HEK293T (cell line): ENCODE measurements at regions not wholly inside any gene's neighbourhood (a gene's known extent, or its start where the extent isn't known, plus 50 kb on each side); places are given as distances from the start of the nearest gene placed in this dataset.

Source experiments
- BHLHE40 ChIP-seq: fragments of 450-650 bp; IDR thresholded peaks from 2 replicates; pipeline ENCODE4 v1.6.1; 2016; ENCODE audit warnings: mild to moderate bottlenecking, moderate library complexity, borderline replicate concordance
- CTBP1 ChIP-seq: fragments of 450-650 bp; IDR thresholded peaks from 2 replicates; pipeline ENCODE4 v1.6.1; 2016; ENCODE audit warnings: borderline replicate concordance
- FOXA1 ChIP-seq: fragments of 450-650 bp; IDR thresholded peaks from 2 replicates; pipeline ENCODE4 v1.6.1; 2016; ENCODE audit warnings: mild to moderate bottlenecking
- FOXM1 ChIP-seq: fragments of 450-650 bp; IDR thresholded peaks from 2 replicates; pipeline ENCODE4 v1.6.1; 2017; ENCODE audit warnings: mild to moderate bottlenecking, borderline replicate concordance
- LEF1 ChIP-seq: fragments of 450-650 bp; IDR thresholded peaks from 2 replicates; pipeline ENCODE4 v1.6.1; 2017; ENCODE audit warnings: mild to moderate bottlenecking, borderline replicate concordance
- NFRKB ChIP-seq: fragments of 450-650 bp; IDR thresholded peaks from 2 replicates; pipeline ENCODE4 v1.6.1; 2016; ENCODE audit warnings: mild to moderate bottlenecking, moderate library complexity
- SP1 ChIP-seq: fragments of 450-650 bp; IDR thresholded peaks from 2 replicates; pipeline ENCODE4 v1.6.1; 2017
- SUZ12 ChIP-seq: fragments of 450-650 bp; IDR thresholded peaks from 2 replicates; pipeline ENCODE4 v1.6.1; 2016; ENCODE audit warnings: mild to moderate bottlenecking
- ZNF384 ChIP-seq: fragments of 450-650 bp; IDR thresholded peaks from 2 replicates; pipeline ENCODE4 v1.6.1; 2016
- TF ChIP-seq, protein P1 (sequence below): fragments of 450-650 bp; IDR thresholded peaks from 2 replicates; pipeline ENCODE4 v1.6.1; 2016

DNA sequence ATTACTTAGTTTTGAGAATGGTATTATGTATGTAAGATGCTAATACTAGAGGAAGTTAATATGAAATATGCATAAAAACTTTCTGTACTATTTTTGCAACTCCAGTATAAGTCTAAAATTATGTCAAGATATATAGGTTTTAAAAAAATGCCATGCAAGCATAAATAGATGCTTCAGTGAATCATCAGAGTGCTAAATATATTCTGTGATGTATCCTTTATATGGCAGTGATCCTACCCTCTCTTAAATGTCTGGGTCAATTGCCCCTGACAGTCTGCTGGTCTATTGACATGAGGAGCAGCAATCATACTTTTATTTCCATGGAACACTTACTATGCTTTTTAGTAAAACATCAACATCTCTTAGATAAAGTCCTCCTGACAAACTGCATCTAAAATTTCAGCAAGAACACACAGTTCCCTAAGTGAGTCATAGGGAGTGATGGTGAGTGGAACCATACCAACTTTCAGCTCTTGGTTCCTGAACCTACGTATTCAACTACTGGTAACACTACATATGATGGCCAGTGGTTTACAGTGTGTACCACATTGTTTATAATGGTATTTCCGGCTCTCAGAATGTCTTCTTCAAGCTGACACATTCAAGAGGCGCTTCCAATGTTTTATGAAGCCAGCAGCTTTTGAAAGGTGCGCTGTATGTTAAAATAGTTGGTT is 928.7 kb upstream of the GJE1 start:
- TF ChIP-seq LEF1 (no peak), SP1 (no peak), BHLHE40 (no peak), FOXA1 (no peak), SUZ12 (no peak), FOXM1 (no peak), ZNF384 (no peak), NFRKB (no peak), CTBP1 (no peak)
- TF ChIP-seq, protein P1, sequence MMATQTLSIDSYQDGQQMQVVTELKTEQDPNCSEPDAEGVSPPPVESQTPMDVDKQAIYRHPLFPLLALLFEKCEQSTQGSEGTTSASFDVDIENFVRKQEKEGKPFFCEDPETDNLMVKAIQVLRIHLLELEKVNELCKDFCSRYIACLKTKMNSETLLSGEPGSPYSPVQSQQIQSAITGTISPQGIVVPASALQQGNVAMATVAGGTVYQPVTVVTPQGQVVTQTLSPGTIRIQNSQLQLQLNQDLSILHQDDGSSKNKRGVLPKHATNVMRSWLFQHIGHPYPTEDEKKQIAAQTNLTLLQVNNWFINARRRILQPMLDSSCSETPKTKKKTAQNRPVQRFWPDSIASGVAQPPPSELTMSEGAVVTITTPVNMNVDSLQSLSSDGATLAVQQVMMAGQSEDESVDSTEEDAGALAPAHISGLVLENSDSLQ, result no peak
